ENCODE measurements at regions not wholly inside any gene's neighbourhood (a gene's known extent, or its start where the extent isn't known, plus 50 kb on each side); places are given as distances from the start of the nearest gene placed in this dataset.

- DNase-seq (ENCODE audit: low spot score): no peak
- no peaks in the 10 kb centered on the region for H3K79me2 ChIP-seq (ENCODE audit: low read depth)
- no peak overlapping the region for H3K4me2 ChIP-seq
- TF ChIP-seq EZH2phosphoT487 (IDR thresholded peaks at IDR 0.05): no peak
- no peak for TF ChIP-seq CTCF (IDR thresholded peaks at IDR 0.05)
- TF ChIP-seq EZH2 (IDR thresholded peaks at IDR 0.05): no peak
- no peaks in the 10 kb centered on the region for H3F3A ChIP-seq (ENCODE audit: low read depth)
- Mint-ChIP-seq H3K27ac (no peak overlapping the region), H3K4me3 (no peak overlapping the region), H3K36me3 (no peaks in the 10 kb centered on the region), H3K27me3 (ENCODE audit: insufficient read depth, low read depth) (peaks cover 4% of the 10 kb centered on the region), H3K4me1 (no peaks in the 10 kb centered on the region), H3K9me3 (no peaks in the 10 kb centered on the region)
- H3K27ac ChIP-seq: no peak overlapping the region
- no peaks in the 10 kb centered on the region for H3K9me3 ChIP-seq (ENCODE audit: low read depth)
- no peaks in the 10 kb centered on the region for H3K36me3 ChIP-seq
- no peaks in the 10 kb centered on the region for H3K4me1 ChIP-seq
- H3K4me3 ChIP-seq: no peak overlapping the region
- H3K9ac ChIP-seq: no peak overlapping the region
- H2AFZ ChIP-seq (replicated peaks): no peak overlapping the region
- H3K27me3 ChIP-seq: no peaks in the 10 kb centered on the region
- H4K20me1 ChIP-seq (ENCODE audit: low read depth): no peaks in the 10 kb centered on the region
Measured at GRCh38 chr3:26437678-26438077, 184.9 kb upstream of the LRRC3B start.

- H3K9me3 Mint-ChIP-seq: no peaks in the 10 kb centered on the region
- H3K4me2 ChIP-seq: no peak overlapping the region
- H3F3A ChIP-seq (ENCODE audit: low read depth): no peaks in the 10 kb centered on the region
- no peaks in the 10 kb centered on the region for H3K4me1 Mint-ChIP-seq
- no peak overlapping the region for H3K27ac Mint-ChIP-seq
- H3K36me3 Mint-ChIP-seq: no peaks in the 10 kb centered on the region
- H3K4me1 ChIP-seq: no peaks in the 10 kb centered on the region
- H3K9ac ChIP-seq: no peak overlapping the region
- no peaks in the 10 kb centered on the region for H4K20me1 ChIP-seq (ENCODE audit: low read depth)
- DNase-seq (ENCODE audit: low spot score): no peak
- TF ChIP-seq EZH2 (IDR thresholded peaks at IDR 0.05) (no peak), EZH2phosphoT487 (IDR thresholded peaks at IDR 0.05) (no peak), CTCF (IDR thresholded peaks at IDR 0.05) (no peak)
- no peak overlapping the region for H2AFZ ChIP-seq (replicated peaks)
- no peaks in the 10 kb centered on the region for H3K27me3 ChIP-seq
- H3K4me3 Mint-ChIP-seq: no peak overlapping the region
- no peak overlapping the region for H3K27ac ChIP-seq
- H3K79me2 ChIP-seq (ENCODE audit: low read depth): no peaks in the 10 kb centered on the region
- no peaks in the 10 kb centered on the region for H3K9me3 ChIP-seq (ENCODE audit: low read depth)
- no peak overlapping the region for H3K4me3 ChIP-seq
- H3K27me3 Mint-ChIP-seq (ENCODE audit: insufficient read depth, low read depth): peaks cover 4% of the 10 kb centered on the region
- H3K36me3 ChIP-seq: no peaks in the 10 kb centered on the region
Measured at GRCh38 chr3:26438325-26438940, 184.1 kb upstream of the LRRC3B start.

- no peak for TF ChIP-seq EZH2phosphoT487 (IDR thresholded peaks at IDR 0.05)
- no peak for TF ChIP-seq EZH2 (IDR thresholded peaks at IDR 0.05)
- no peak for TF ChIP-seq CTCF (IDR thresholded peaks at IDR 0.05)
- Histone ChIP-seq H3K27ac (no peak overlapping the region), H3F3A (ENCODE audit: low read depth) (no peaks in the 10 kb centered on the region), H2AFZ (replicated peaks) (no peak overlapping the region), H3K79me2 (ENCODE audit: low read depth) (no peaks in the 10 kb centered on the region), H3K4me2 (no peak overlapping the region), H3K36me3 (no peaks in the 10 kb centered on the region), H3K27me3 (no peaks in the 10 kb centered on the region), H3K9ac (no peak overlapping the region), H4K20me1 (ENCODE audit: low read depth) (no peaks in the 10 kb centered on the region), H3K9me3 (ENCODE audit: low read depth) (no peaks in the 10 kb centered on the region), H3K4me1 (no peaks in the 10 kb centered on the region), H3K4me3 (no peak overlapping the region)
- no peak overlapping the region for H3K27ac Mint-ChIP-seq
- no peaks in the 10 kb centered on the region for H3K4me1 Mint-ChIP-seq
- H3K4me3 Mint-ChIP-seq: no peak overlapping the region
- peaks cover 4% of the 10 kb centered on the region for H3K27me3 Mint-ChIP-seq (ENCODE audit: insufficient read depth, low read depth)
- no peaks in the 10 kb centered on the region for H3K36me3 Mint-ChIP-seq
- H3K9me3 Mint-ChIP-seq: no peaks in the 10 kb centered on the region
- DNase-seq (ENCODE audit: low spot score): no peak
Measured at GRCh38 chr3:26438981-26439884, 183.3 kb upstream of the LRRC3B start.
